Stimulated activated CD4-positive, alpha-beta T cell treated with anti-CD3 and anti-CD28 coated beads, Interleukin-2, amount 100 ng/mL, for 48 hours (primary cell): ENCODE measurements at regions not wholly inside any gene's neighbourhood (a gene's known extent, or its start where the extent isn't known, plus 50 kb on each side); places are given as distances from the start of the nearest gene placed in this dataset.

Experiments
- DNase-seq, 2 donors: peaks; one replicate each; pipeline ENCODE4 v3.0.0-alpha.2; 2020

DNA sequence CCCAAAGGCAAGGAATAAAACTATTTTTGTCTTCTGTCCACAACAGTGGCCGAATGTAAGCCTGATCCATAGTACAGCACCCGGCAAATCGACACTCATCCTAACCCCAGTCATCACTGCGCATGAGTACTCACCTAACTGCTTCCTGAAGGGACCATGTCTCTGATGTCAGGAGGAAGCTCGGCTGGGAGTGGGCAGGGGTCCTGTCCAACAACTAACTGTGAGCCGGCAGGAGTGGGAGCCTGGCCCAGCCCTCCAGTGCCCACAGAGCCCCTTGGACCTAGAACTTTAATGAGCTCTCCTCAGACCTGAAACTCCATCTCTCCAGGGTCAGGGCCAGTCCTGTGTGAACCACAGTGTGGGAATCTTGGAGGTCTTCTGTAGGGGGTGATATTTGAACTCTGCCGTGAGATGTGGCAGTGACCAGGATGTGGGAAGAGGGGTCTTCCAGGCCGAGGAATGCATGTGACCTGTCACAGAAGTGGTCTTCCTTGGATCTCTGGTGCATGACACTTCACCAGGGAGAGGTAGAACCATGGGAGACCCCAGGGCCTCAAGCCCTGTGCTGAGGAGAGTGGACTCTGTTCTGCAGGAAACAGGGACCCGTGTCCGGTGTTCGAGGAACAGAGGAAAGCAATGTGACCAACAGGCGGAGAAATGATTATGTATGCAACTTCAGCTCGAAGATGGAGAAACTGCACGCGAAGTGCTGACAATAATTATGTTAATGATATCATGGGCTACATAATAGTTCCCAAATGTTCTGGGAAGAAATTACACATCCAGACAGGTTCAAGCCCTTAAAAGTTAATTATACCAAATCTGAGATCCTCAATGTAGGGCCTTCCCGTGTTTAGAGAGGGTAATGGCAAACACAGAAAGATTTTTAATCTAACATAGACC is 240.1 kb upstream of the HDAC4 start:
- no peak for DNase-seq

- no peak for DNase-seq
Measured at GRCh38 chr2:239640210-239640609, 239.4 kb upstream of the HDAC4 start.

DNA sequence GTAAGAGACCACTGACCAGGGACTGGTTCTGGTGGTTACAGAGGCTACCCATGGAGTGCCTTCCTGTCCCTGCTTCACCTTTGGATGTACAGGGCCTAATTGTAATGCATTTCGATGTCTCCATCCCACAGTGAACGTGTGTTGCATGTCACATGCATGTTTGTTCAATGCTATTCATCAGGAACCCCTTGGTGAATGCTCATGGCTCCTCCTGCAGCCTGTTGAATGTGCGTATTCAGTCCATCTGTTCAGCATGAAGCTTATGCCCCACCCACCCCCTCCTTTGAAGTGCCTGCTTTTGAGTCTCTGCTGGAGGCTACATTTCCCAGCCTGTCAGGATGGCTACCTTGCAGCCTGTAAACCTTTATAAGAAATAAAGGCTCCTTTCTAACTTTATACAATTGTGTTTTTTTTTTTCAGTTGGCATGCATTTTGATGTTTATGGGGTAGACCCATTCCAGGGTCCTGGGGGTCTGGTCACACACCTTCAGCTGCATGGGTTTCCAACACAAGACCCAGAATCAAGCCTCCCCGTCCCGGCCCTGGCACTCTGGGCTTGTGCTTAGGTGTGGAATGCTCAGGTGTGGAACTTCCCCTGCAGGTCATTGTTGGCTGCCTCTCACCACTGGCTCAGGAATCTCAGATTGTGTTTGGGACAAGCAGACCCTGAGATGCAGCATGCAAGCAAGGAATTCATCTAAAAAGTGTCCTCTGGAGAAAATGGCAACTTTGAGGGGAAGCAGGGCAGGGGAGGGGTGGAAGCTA is 238.8 kb upstream of the HDAC4 start:
- no peak for DNase-seq

DNA sequence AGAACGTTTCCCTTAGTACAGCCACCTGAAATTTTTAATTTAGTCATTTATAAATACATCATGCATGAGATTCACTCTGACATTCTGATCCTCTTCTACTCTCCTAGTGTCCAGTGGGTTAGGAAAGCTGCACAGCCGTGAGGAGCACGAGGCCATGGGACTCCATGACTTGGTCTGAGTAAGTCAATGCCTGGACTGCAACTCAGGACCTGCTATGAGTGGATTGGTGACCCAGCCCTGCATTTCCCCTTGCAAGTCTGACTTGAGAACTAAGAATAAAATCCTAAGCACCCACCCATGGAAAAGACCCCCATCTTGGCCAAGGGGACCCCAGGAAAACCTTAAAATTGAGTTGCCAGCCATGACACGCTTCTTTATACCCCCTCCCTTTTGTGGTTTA is 237.6 kb upstream of the HDAC4 start:
- no peak for DNase-seq

- no peak for DNase-seq
Measured at GRCh38 chr2:239636808-239637207, 236.0 kb upstream of the HDAC4 start.

DNA sequence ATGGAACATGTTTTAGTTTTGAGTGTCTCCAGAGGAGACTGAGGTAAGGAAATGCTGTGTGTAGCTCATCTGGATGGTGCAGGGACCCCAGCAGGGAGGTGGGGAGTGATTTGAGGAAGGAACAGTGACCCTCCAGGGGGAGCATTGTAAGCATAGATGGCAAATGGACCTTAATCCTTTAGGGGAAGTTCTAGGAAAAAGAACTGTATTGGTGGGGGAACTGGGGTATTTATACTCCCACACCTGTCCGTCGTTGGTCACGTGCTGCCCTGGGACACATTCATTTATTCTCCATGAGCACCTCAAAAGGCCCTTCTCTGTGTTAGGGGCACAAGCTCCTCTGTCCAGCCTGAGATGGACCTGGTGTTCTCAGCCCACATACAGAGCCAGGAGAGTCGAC is 233.9 kb upstream of the HDAC4 start:
- no peak for DNase-seq

DNA sequence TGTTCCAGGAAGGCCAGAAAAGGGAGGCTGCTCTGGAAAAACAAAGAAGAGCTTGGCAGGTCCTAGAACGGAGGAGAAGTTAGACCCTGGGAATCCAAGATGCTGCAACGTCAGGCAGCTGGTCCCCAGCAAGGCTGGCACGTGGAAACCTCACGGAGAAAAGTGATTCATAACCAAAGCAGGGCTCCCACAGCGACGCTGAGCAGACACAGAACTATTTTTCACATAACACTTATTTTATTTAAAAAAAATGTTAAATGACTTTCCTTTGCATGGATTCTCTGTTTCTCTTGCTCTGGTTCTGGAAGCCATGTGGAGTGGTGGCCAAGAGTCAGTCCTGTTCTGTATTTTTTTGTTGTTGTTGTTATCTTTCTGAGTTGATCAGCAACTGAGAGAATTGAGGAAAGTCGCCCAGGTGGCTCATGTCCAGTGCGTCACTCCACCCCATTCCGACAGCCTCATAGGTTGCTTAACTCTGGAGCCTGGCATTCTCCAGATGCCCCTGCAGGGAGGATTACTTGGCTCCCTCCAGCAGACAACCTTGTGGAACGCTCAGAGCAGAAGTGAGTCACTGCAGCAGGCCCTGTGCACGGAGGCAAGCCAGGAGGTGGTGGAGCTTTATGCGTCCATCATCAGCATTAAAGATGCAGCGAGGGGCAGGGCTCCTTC is 229.9 kb upstream of the HDAC4 start:
- no peak for DNase-seq

GRCh38 chr2:239629926-239630617 is 229.3 kb upstream of the HDAC4 start:
- DNase-seq = no peak

GRCh38 chr2:239626961-239627592 is 226.3 kb upstream of the HDAC4 start:
- DNase-seq = no peak

DNA sequence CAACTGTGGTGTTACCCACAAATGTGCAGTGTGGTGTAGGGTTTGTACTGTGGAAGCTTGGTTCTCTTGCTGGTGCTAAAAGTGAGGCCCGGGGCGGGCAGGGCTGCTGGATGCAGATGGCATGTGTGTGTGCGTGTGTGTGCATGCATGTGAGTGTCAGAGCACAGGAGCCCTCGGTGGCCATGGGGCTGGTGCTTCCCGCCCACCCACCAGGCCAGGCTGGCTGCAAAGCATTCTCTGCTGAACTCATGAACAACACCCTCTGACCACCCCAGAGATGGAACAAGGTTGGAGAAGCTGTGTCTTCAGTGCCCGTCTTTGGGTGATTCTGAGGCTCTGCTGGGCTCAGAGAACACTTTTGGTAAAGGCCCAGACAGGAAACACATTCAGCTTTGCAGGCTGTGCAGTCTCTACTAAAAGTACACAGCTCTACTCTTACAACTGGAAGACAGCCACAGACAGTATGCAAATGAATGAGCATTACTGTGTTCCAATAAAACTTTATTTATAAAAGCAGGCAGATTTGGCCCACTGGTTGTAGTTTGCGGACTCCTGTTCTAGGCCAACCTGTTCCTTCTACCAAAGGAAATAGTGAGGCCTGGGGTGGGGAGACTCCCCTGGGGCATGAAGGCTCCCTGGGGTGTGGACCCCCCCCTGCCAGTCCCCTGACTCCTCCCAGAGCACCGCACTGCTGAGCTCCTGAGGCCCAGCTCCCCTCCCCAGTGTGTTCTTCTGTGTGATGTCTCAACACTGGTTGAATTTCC is 225.3 kb upstream of the HDAC4 start:
- no peak for DNase-seq

DNA sequence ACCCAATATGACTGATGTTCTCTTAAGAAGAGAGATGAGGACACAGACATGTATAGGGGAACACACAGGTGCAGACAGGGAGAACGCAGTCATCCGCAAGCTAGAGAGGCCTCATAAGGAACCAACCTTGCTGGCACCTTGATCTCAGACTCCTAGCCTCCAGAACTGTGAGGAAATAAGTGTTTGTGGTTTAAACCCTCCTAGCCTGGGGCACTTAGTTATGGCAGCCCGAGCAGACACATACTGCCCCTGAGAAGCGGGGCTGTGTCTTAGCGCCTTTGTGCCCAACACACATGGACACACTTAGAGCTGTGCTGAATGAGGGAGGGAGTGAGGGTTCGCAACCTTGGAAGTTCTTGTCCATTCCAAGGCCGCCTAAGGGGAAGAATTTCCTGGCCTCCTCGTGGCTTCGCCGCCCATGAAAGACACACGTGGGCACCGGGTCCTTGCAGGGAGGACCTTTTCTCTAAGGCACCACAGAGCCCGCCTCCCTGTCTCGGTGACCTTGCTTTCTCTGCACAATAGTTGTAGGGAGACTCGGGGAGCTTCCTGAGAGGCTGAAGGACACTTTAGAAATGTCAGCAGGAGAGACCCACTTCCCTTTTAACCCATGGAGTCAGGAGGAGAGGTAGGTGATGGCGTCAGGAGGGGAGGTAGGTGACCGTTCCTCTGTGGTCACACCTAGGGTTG is 224.5 kb upstream of the HDAC4 start:
- DNase-seq = no peak

DNA sequence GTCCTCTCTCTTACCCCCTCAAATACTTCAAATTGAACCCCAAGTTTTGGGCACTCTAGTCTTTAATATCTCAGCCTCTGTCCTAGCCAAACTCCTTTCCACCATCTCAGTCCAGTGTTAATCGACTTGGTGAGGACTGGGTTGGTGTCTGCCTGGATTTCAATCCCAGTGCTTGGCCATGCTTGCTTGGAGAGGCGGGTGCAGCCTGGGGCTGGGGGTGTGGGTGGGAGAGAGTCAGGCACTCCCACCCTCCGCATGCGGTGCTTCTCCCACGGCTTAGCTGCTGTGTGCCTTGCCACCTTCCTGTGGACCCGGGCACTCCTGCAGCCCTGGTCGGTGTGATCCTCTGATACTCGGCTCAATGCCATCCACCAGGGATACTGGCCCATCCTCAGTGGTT is 220.8 kb upstream of the HDAC4 start:
- DNase-seq = no peak

DNA sequence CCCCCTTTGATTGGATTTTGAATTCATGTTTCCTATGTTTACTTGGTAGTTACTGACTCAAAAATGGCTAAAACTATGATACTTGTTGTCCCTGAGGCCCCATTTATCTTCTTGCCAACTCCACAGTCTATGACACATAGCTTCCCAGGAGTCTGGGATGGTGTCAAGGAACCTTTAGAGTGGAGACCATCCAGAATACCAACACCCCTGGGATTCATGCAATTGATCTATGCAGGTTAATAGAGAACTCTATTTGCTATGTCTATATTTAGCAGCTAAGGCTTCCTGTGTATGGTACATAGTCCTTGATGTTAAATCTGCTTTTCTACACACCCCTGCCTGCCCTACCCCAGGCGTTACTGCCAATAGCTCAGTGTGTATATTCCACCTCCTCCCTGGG is 218.5 kb upstream of the HDAC4 start:
- DNase-seq = no peak

DNA sequence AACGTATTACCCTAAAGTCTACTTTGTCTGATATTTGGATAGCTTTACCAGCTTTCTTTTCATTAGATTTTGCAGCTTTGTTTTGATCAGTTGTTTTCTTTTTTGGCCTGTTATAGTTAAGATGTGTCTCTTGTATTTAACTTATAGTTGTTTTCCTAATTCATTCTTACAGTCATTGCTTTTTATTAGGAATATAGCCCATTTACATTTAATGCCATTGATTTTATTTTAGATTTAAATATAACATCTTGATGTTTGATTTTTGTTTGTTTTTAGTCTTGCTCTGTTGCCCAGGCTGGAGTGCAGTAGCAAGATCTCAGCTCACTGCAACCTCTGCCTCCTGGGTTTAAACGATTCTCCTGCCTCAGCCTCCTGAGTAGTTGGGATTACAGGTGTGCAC is 215.9 kb upstream of the HDAC4 start:
- DNase-seq = no peak

GRCh38 chr2:239612133-239612532 is 211.3 kb upstream of the HDAC4 start:
- DNase-seq = no peak

DNA sequence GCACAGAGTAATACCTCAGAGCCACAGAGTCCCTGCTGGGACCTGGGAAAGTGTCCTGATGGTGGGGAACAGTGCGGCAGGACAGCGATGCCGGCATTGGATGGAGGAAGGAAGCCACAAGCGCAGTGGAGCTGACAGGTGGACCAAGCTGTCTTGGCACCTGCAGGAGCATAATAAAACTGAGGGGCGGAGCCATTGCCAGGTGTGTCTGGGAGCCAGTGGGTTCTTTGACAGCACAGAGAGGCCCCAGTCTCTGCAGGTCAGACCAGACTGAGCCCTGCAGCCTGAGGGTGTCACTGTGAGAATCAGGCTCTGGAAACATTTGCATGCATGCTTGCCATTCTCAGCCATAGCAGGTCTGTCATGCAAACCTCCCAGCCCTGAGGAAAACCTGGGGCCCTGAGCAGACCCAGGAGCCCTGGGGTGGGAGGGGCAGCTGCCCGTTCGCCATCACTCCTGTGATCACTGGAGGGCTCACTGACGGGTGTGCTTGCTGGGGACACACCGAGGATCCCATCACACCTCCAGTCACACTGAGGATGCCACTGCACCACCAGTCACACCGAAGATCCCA is 210.5 kb upstream of the HDAC4 start:
- DNase-seq = no peak

DNA sequence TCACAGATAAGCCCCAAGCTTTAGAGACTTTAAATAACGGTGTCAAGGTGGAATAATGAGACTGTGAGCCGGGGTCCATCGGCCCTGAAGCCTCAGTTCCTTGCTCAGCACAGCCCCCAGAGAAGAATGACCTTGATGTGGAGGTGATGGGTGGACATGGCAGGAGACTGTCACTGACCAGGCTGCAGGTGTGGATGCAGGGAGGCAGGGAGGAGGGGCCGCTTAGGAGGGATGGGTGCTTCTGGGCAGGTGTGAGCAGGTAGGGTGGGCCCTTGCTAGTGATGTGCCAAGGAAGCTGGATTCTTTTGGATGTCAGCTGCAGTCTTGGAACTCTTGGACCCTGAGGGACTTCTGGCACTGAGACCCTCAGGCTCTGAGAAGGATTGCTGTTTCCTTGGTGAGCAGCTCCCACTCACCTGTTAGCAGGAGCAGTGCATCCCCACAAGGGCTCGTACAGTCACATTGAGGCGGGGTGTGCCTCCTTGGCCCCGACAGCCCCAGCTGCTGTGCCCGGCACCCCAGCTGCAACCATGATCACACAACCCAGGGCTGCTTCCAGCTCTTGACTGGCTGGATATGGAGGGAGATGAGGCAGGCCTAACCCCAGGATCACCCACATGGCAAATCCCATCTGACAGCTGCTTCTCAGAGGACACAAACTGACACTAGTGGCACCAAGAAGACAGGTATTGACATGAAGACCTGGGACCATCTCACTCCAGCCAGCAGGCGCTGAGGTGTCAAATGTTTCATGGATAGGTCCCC is 209.8 kb upstream of the HDAC4 start:
- no peak for DNase-seq

DNA sequence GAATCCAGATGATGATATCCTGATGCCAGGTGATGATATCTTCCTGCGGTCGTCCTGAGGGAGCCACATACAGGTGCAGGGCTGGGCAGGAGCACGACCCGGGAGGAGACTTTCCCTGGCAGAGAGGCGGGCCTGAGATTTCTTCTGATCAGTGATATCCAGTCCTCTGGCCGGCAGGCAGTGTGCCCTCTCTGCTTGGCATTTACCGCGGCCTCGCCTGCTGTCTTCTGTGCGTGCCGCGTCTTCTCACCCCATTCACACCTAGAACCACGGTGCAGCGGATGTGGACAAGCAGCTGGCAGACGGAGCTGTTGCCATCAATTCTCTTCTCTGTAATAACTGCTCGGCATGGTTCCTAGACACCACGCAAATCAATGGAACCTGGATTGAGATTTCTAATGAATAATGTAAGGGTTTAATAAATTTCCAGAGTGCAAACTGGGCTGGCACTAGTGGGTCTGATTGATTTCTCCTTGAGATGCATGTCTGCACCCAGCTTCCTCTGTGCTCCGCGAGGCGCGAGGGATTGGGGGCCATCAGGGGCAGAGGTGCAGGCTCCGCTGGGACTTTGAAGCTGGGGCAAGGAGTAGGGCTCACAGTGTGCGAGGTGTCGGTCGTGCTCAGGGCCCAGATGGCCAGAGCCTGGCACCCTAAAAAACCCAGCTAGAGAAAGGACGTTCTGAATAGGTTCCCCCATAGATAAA is 208.9 kb upstream of the HDAC4 start:
- no peak for DNase-seq

DNA sequence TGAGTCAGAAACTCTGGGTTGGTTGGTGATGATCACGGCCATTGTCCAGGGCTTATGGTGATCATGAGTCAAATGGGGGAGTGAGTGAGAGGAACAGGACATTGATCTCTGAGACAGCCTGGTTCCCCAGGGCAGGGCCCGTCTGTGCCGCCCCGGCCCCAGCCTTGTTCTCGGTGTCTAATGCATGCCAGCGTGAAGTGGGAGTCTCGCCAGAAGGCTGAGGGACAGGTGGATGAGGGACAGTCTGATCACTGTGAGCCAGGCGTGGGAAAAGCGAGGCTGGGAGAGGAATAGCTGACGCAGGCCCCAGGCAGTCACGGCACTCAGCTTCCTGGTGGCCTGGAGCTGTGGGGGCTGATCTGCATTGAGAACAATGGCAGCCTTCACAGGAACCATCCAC is 208.3 kb upstream of the HDAC4 start:
- no peak for DNase-seq
